GM23248 (cell line): ENCODE measurements at regions not wholly inside any gene's neighbourhood (a gene's known extent, or its start where the extent isn't known, plus 50 kb on each side); places are given as distances from the start of the nearest gene placed in this dataset.

ENCODE experiments used
- EZH2 ChIP-seq: fragments of 200-600 bp; sonication (generic); IDR thresholded peaks from 2 replicates; pipeline ENCODE4 v1.6.1; 2018; ENCODE audit warnings: antibody characterized with exemption, mild to moderate bottlenecking; ENCODE audit not compliant: insufficient read depth, poor library complexity, severe bottlenecking
- EZH2phosphoT487 ChIP-seq: fragments of 200-600 bp; sonication (generic); IDR thresholded peaks from 2 replicates; pipeline ENCODE4 v1.6.1; 2018; ENCODE audit warnings: antibody characterized with exemption, moderate library complexity, mild to moderate bottlenecking, low read depth; ENCODE audit not compliant: insufficient read depth

- TF ChIP-seq EZH2 (no peak), EZH2phosphoT487 (no peak)
Observed at GRCh38 chr4:187238646-187239045, 515.0 kb upstream of the FAT1 start.
